ENCODE measurements at regions not wholly inside any gene's neighbourhood (a gene's known extent, or its start where the extent isn't known, plus 50 kb on each side); places are given as distances from the start of the nearest gene placed in this dataset.

- BruUV-seq (replicated peaks), result no TSS peak
Measured at GRCh38 chr11:134685793-134686380, 273.8 kb upstream of the B3GAT1 start.

GRCh38 chr11:134684576-134684975, 272.5 kb upstream of the B3GAT1 start:
- intact Hi-C loops (cut with micrococcal nuclease), result no loop called here
- no peak overlapping the region for H3K27ac Mint-ChIP-seq (ENCODE audit: low read depth, unreplicated experiment)
- CTCF ChIA-PET, result no interaction called here
- H3K9me3 Mint-ChIP-seq (ENCODE audit: unreplicated experiment), result peaks cover 12% of the 10 kb centered on the region
- H3K4me1 Mint-ChIP-seq (ENCODE audit: insufficient read depth, unreplicated experiment), result no peaks in the 10 kb centered on the region
- H3K27me3 Mint-ChIP-seq (ENCODE audit: insufficient read depth, unreplicated experiment), result no peaks in the 10 kb centered on the region
- DNase-seq (ENCODE audit: unreplicated experiment), result no peak
- no peak for TF ChIP-seq CTCF (IDR thresholded peaks at IDR 0.05; ENCODE audit: unreplicated experiment)
- BruUV-seq (replicated peaks), result no TSS peak
- POLR2A ChIA-PET, result no interaction called here
- no peak overlapping the region for H3K4me3 Mint-ChIP-seq (ENCODE audit: unreplicated experiment)
- H3K36me3 Mint-ChIP-seq (ENCODE audit: insufficient read depth, unreplicated experiment), result peaks cover 6% of the 10 kb centered on the region

More at GRCh38 chr11:134685793-134686380, 273.8 kb upstream of the B3GAT1 start:
- TF ChIP-seq CTCF (IDR thresholded peaks at IDR 0.05; ENCODE audit: unreplicated experiment), result no peak
- Mint-ChIP-seq H3K27me3 (ENCODE audit: insufficient read depth, unreplicated experiment) (no peaks in the 10 kb centered on the region), H3K27ac (ENCODE audit: low read depth, unreplicated experiment) (no peak overlapping the region), H3K36me3 (ENCODE audit: insufficient read depth, unreplicated experiment) (peaks cover 6% of the 10 kb centered on the region), H3K4me1 (ENCODE audit: insufficient read depth, unreplicated experiment) (no peaks in the 10 kb centered on the region), H3K9me3 (ENCODE audit: unreplicated experiment) (peaks cover 12% of the 10 kb centered on the region), H3K4me3 (ENCODE audit: unreplicated experiment) (no peak overlapping the region)
- intact Hi-C loops (cut with micrococcal nuclease), result no loop called here
- no peak for DNase-seq (ENCODE audit: unreplicated experiment)
- CTCF ChIA-PET, result no interaction called here
- POLR2A ChIA-PET, result interaction anchor here (0.5 kb wide), 1 partner anchor 60 kb away, joined by 4 read pairs; no protein-coding TSS in a partner anchor

DNA sequence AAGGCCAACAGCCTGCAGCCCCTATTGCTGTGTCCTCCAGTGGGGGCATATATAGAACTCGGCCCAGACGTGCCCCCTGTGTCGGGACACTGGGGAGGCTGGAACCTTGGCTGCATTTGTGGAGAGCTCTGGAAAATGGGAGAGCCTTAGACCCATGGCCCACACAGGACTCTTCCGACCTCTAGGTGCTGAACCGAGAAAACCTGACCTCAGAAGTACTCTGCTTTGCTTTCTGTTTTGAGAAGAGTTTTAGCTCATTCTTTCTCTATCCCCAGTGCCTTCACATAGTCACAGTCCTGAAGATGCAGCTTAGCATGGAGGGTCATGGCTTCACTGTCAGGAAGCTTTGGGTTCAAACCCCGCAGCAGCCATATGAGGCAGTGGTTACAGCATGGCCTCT, 271.8 kb upstream of the B3GAT1 start:
- no peak for TF ChIP-seq CTCF (IDR thresholded peaks at IDR 0.05; ENCODE audit: unreplicated experiment)
- no peak for DNase-seq (ENCODE audit: unreplicated experiment)
- POLR2A ChIA-PET, result no interaction called here
- intact Hi-C loops (cut with micrococcal nuclease), result no loop called here
- H3K27ac Mint-ChIP-seq (ENCODE audit: low read depth, unreplicated experiment), result no peak overlapping the region
- CTCF ChIA-PET, result interaction anchor here (0.7 kb wide), 1 partner anchor 58 kb away, joined by 3 read pairs; no protein-coding TSS in a partner anchor
- H3K27me3 Mint-ChIP-seq (ENCODE audit: insufficient read depth, unreplicated experiment), result no peaks in the 10 kb centered on the region
- H3K4me1 Mint-ChIP-seq (ENCODE audit: insufficient read depth, unreplicated experiment), result no peaks in the 10 kb centered on the region
- H3K36me3 Mint-ChIP-seq (ENCODE audit: insufficient read depth, unreplicated experiment), result peaks cover 6% of the 10 kb centered on the region
- H3K4me3 Mint-ChIP-seq (ENCODE audit: unreplicated experiment), result no peak overlapping the region
- no TSS peak for BruUV-seq (replicated peaks)
- peaks cover 12% of the 10 kb centered on the region for H3K9me3 Mint-ChIP-seq (ENCODE audit: unreplicated experiment)

DNA sequence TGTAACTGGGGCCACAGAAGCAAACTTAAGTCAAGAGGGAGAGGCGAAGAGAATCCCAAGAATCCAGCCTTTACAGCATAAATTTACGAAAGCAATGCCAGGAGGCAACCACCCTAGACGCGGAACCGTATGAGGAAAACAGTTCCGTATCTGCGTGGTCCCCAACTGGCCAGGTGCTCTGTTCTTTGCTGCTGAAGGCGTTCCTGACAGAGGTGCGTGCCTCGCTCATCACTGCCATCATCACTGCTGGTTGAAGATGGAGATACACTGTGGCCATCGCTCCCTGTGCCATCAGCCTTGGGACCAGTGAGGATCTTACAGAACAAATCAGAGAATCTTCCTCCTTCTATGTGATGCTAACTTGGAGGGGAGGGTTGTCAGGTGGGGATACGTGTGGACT, 270.5 kb upstream of the B3GAT1 start:
- Mint-ChIP-seq H3K4me3 (ENCODE audit: unreplicated experiment) (no peak overlapping the region), H3K36me3 (ENCODE audit: insufficient read depth, unreplicated experiment) (peaks cover 6% of the 10 kb centered on the region), H3K4me1 (ENCODE audit: insufficient read depth, unreplicated experiment) (no peaks in the 10 kb centered on the region), H3K9me3 (ENCODE audit: unreplicated experiment) (peaks cover 12% of the 10 kb centered on the region), H3K27me3 (ENCODE audit: insufficient read depth, unreplicated experiment) (no peaks in the 10 kb centered on the region), H3K27ac (ENCODE audit: low read depth, unreplicated experiment) (no peak overlapping the region)
- ChIA-PET POLR2A (no interaction called here), CTCF (interaction anchor here (1.0 kb wide), 1 partner anchor 9 kb away, joined by 3 read pairs; no protein-coding TSS in a partner anchor)
- intact Hi-C loops (cut with micrococcal nuclease), result no loop called here
- BruUV-seq (replicated peaks), result no TSS peak
- no peak for DNase-seq (ENCODE audit: unreplicated experiment)
- TF ChIP-seq CTCF (IDR thresholded peaks at IDR 0.05; ENCODE audit: unreplicated experiment), result no peak

Data from MCF 10A (cell line).